NCI-H524 (cell line): ENCODE measurements at regions not wholly inside any gene's neighbourhood (a gene's known extent, or its start where the extent isn't known, plus 50 kb on each side); places are given as distances from the start of the nearest gene placed in this dataset.
"Not testable (repeated sequence)": the region's sequence is repeated elsewhere in the genome, so short reads cannot be mapped to it uniquely, and the experiment has no call there.

Source experiments
- DNase-seq, 2 experiments: peaks; one replicate each; lab custom pipeline; 2025; lab: John Stamatoyannopoulos, UW

DNA sequence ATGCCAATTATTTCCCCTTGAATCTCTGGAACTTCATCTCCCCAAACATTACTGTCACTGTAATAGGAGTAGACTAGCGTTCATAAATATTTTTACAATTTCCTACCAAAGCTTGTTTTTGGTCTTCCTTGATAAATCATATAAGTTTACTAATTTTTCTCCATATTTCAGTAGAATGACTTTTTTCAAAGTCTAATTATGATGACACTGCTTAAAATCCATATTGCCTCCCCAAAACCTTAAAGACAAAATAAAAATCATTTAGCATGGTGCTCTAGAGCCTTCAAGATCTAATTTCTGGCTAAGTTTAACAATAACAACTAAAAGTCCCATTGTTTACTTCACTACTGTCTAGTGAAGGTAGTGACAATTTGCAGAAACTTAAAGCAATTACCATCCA is 474.2 kb upstream of the CHRM3 start:
- no peak for DNase-seq

GRCh38 chr1:238902752-238903151 is 483.6 kb upstream of the CHRM3 start:
- not testable (repeated sequence) for DNase-seq

- no peak for DNase-seq
These were observed 486.0 kb upstream of the CHRM3 start for GRCh38 chr1:238900334-238900865.

GRCh38 chr1:238898856-238899255 is 487.5 kb upstream of the CHRM3 start:
- DNase-seq = no peak

DNA sequence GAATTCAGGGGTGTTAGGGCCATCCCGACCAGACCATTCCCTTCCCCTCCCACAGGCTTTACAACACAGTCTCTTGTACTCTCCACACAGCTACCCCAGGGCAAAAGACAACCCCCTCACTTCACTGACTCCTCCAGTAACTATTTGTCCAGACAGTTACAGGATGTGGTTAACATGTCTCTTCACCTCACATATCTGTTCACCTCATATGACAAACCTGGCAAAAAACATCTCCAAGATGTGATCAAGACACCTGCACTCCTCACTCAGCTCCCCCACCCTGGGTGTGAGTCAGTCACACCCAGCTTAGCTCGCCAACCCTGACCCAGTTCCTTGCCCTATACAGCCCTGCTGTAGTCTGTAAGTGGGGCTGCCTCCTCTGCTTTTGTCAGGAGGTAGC is 490.5 kb upstream of the CHRM3 start:
- no peak for DNase-seq

DNA sequence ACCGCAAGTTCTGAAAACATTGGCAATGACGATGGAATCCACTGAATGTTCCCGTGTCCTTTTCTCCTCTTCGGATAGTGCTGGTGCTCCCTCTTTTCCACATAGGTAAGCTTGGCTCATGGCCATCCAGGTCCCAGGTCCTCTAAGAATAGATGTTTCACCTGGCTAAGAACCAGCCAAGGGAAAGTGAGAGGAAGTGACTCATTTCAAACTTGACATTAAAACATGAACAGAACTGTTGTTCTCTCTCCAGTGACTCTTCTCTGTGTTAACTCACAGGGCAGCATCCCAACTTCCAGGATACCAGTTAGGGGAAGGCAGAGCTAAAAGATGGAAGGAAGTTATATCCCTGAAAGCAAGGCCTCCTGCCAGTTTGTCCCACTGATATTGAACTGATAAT is 493.8 kb upstream of the CHRM3 start:
- no peak for DNase-seq

DNA sequence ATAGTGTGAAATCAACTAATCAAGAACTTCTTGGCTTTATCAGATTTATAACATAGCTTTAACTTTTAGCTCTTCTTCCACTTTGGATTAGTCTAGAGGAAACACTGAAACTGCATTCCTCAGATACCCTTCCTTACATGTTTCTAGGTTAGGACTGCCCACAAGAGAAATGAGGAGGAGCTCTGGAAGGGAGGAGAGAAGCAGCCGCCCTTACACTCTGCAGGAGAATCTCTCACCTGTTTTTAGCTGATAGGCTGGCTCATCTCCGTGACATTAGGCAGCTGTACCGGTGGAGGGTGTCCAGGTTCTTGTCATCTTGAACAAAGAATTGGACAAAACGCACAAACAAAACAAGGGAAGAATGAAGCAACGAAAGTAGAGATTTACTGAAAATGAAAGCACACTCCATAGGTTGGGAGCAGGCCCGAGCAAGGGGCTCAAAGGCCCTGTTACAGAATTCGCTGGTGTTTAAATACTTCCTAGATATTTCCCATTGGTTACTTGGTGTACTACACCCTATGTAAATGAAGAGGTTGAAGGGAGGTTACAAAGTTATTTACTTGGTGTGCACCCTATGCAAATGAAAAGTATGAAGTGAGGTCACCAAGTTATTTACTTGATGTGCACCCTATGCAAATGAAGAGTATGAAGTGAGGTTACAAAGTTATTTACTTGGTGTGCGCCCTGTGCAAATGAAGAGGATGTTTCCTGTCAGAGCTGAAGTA is 524.9 kb upstream of the CHRM3 start:
- DNase-seq = no peak

GRCh38 chr1:238833919-238834318 is 552.4 kb upstream of the CHRM3 start:
- no peak for DNase-seq

DNA sequence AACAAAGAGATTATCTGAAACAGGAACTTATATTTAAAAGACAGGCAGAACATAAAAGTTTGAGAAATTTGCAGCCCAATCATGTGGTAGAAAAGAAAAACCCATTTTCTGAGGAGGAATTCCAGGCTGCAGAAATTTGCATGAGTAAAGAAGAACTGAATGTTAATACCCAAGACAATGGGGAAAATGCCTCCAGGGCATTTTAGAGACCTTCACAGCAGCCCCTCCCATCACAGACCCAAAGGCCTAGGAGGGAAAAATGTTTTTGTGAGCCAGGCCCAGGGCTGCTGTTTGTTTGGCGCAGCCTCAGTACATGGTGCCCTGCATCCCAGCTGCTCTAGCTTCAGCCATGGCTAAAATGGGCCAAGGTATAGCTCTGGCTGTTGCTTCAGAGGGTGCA is 554.3 kb upstream of the CHRM3 start:
- no peak for DNase-seq

- DNase-seq = no peak
These were observed 556.2 kb upstream of the CHRM3 start for GRCh38 chr1:238830036-238830611.

- no peak for DNase-seq
These were observed 559.5 kb upstream of the CHRM3 start for GRCh38 chr1:238826891-238827290.

DNA sequence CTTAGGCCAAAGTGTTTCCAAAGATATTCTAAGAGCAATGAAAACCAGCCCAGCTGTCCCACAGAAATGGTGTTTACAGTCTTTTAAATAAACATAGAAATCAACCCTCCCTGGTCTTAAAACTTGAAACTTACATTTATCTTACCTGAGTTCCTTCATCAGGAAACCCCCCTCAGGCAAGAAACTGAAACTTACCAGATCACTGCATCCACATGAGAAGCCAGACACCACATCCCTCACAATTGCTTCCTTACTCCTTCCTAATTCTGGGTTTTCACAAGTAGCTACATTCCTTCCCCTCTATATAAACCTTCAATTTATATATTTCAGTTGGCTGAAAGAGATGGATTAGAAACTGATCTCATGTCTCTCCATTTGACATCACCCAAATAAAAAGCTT is 563.0 kb upstream of the CHRM3 start:
- DNase-seq = no peak

DNA sequence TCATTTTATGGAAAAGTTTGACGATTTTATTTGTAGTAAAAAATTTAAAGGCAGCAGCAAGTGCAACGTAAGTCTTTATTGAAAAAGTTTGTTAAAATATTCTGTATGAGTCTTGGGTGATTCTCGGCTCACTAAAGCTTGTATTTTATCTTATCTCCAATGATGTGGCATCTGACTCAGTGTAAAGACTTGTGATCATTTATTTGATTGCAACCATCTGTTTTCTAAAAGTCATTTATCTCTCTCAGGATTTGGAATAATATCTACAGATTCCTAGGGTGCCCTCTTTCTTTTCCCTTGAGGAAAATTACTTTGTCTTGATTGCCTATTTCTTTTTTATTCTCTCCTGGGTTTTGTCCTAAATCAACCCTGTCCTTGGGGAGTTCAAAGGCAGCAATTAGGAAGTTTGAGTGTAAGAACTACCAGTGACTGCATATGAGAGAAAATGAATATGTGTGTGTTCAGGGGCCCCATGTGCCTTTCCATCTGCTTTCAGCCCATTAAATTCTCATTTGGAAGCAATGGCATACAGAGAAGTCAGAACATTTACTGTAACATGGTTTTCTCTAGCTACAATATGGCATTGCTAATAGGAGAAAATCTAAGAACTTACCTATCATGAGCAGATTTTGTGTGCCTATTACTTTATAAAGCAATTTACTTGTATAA is 575.0 kb upstream of the CHRM3 start:
- DNase-seq = no peak

DNA sequence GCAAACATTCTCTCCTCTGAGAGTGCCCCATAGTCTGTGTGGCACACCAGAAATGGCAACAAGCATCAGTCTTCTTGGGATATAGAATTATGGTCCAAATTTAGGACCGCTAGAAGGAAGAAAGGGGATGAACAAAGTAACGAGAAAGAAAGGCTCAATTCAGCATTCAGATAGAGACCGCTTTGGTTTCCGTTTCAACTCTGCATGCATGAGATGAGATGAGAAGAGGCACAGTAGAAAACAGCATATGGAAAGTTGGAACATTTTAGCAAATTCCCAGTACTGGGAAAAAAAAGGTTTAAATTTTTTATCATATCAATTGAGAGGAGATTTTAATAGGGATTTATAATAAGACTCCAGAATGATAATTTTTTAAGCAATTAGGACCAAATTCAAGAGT is 595.5 kb upstream of the CHRM3 start:
- no peak for DNase-seq

DNA sequence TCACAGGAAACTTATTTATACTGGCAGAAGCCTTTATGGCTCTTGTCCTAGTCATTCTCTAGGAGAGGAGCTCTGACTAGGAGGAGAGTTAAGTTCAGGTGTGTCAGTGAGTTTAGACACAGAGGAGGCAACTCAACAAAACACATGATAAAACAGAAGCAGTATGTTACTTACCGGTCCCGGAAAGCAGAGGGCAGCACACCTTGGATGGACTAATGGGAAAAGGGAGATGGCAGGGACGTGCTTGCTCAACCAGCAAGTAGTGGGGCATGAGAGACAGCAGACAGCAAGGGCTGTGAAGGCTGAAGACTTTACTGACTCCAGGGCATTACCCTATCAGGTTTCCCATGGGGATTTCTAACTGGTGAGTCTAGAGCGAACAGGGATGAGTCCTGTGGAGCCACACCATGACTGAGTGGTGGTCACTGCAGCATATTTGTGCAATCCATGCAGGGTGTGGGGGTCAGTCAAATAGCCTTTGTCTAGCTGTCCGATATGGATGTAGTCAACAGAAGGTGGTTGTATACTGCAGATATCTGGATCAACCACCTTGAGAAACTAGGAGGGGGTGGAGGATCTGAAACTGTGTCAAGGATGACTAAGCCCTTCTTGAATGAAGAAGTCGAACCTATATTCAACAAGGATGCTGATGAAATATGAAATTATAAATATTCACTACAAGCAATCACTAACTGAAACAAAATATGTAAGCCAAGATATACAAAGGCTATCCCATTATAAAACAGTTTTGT is 596.3 kb upstream of the CHRM3 start:
- DNase-seq = no peak

DNA sequence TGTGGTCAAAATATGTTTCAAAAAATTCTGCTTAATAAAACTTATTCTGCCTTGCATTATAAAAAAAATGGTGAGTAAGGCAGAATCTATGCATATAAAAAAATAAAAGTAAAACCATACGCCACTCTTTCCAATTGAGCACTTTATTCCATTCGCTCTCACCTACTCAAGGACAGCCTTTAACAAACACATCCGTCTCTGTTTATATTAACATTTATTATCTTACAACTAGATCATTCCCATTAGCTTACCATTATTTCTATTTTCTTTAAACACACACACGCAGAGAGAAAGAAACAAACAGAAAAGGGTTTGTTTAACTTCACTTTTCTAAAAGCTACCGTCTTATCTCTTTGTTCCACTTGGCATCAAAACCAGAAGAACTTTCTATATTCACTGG is 598.9 kb upstream of the CHRM3 start:
- no peak for DNase-seq

GRCh38 chr1:238783633-238784032 is 602.7 kb upstream of the CHRM3 start:
- no peak for DNase-seq

DNA sequence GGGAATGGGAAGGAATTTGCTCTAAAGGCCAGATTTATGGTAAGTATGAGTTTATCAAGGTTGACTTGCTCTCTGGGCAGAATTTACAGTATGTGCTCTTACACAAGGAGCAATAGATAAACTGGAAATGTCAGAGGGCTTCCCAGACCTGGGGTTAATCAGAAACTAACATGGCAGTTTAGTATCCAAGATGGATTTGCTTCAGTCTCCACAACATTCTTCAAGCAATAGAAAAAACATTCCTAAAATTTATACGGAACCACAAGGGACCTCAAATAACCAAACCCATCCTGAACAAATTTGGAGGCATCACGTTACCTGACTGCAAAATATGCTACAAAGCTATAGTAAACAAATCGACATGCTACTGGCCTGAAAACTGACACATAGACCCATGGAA is 606.7 kb upstream of the CHRM3 start:
- no peak for DNase-seq

DNA sequence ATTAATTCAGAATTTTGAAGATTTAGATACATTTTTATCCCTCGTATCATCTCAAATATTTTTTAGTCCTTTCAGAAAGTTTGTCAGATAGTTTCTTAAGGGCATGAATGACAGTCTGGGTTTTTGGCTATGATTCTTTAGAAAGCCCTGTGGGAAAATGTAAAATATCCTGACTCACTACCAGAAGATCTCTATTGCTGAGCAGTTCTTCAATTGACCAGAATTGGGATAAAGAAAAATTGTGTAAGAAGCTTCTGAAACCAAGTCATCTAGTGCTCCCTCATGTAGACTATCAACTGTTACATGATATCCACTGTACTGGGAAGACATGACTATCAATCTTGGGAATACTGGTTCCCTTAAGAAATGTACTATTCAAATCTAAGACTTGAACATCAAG is 608.3 kb upstream of the CHRM3 start:
- no peak for DNase-seq

DNA sequence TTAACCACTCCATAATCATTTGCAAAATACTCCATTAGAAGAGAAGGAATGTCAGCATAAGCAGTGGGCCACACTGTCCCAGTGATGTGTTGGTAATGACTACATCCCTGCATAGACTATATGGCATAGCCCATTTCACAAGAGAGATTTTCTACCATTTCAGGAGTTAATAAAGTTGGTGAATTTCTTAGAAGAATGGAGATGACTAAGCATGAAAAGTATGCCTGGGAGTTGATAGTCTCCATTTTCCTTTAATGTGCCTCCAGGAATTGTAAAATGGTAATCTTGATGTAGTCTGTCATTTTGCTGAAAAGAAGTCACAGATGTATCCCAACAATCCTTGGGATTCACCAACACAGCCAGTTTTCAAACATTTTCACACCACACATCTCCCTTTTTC is 608.8 kb upstream of the CHRM3 start:
- no peak for DNase-seq

DNA sequence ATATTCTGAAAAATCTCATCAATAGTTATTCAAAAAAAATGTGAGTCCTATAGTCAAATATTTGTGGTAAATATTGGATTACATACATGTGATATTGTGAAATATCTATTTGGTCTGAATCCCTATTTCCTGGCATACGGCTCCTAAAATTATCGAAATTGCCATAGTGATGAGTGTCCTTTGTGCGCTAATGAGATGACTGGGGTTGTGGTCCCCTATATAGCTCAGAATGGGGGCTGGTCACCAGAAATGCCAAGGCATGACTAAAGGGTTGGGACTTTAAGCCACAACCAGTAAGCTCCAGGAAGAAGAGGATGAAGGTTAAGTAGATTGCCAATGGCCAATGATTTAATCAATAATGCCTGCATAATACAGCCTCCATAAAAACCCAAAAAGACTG is 610.2 kb upstream of the CHRM3 start:
- DNase-seq = no peak

GRCh38 chr1:238772322-238772721 is 614.0 kb upstream of the CHRM3 start:
- no peak for DNase-seq

DNA sequence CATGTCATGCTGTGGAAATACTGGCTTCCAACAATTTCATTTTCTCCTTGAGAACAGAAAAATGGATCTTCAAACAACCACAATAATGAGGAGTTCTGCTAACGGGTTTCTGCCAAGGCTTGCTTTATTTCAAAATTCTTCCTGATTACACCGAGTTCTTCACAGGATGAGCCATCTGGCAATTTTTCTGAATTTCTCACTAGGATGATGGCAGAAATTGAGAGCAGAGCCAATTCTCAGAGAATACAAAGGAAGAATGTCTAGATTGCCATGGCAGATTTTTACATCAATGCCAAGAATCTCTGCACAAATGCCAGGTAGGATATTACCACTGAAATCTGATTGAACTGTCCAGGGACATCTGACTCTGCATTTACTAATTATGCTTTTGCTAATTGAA is 619.0 kb upstream of the CHRM3 start:
- no peak for DNase-seq
